Astrocyte (in vitro differentiated cells and primary cell): ENCODE measurements at regions not wholly inside any gene's neighbourhood (a gene's known extent, or its start where the extent isn't known, plus 50 kb on each side); places are given as distances from the start of the nearest gene placed in this dataset.

Experiments
- DNase-seq: peaks from one replicate; pipeline ENCODE4 v3.0.0-alpha.2; 2010; ENCODE audit warnings: low read depth
- FAIRE-seq: peaks from 2 replicates; lab custom pipeline; 2011; peaks lifted over from hg19 to GRCh38; lab: Jason Lieb, UNC
- H2AFZ ChIP-seq: 2 replicates; pipeline ENCODE4 v1.6.0; 2012; ENCODE audit warnings: low read depth, low read length, inconsistent platforms
- H3K27ac ChIP-seq: 2 replicates; pipeline ENCODE4 v1.5.1; 2011; ENCODE audit warnings: low read depth, low read length, inconsistent platforms
- H3K27me3 ChIP-seq: 2 replicates; pipeline ENCODE4 v1.6.0; 2011; ENCODE audit warnings: low read length, inconsistent platforms; ENCODE audit not compliant: insufficient read depth
- H3K36me3 ChIP-seq: 2 replicates; pipeline ENCODE4 v1.5.1; 2011; ENCODE audit warnings: low read length, inconsistent platforms; ENCODE audit not compliant: insufficient read depth
- H3K4me1 ChIP-seq: 2 replicates; pipeline ENCODE4 v1.5.1; 2011; ENCODE audit warnings: low read length, inconsistent platforms; ENCODE audit not compliant: insufficient read depth
- H3K4me2 ChIP-seq: 2 replicates; pipeline ENCODE4 v1.6.0; 2012; ENCODE audit warnings: low read length, inconsistent platforms
- H3K4me3 ChIP-seq: 2 replicates; pipeline ENCODE4 v1.5.1; 2011; ENCODE audit warnings: low read depth, mild to moderate bottlenecking, low read length, inconsistent platforms; ENCODE audit not compliant: insufficient read depth
- H3K79me2 ChIP-seq: 2 replicates; pipeline ENCODE4 v1.6.0; 2012; ENCODE audit warnings: mild to moderate bottlenecking, low read length, inconsistent platforms; ENCODE audit not compliant: insufficient read depth
- H3K9ac ChIP-seq: 2 replicates; pipeline ENCODE4 v1.6.0; 2012; ENCODE audit warnings: mild to moderate bottlenecking, low read length, inconsistent platforms
- H3K9me3 ChIP-seq: 2 replicates; pipeline ENCODE4 v1.5.1; 2012; ENCODE audit warnings: low read depth, mild to moderate bottlenecking, low read length, inconsistent platforms; ENCODE audit not compliant: insufficient read depth
- H4K20me1 ChIP-seq: 2 replicates; pipeline ENCODE4 v1.6.0; 2012; ENCODE audit warnings: low read length, inconsistent platforms; ENCODE audit not compliant: insufficient read depth
- H3K27ac Mint-ChIP-seq: one replicate; pipeline ENCODE4 v1.8.0; 2021; ENCODE audit warnings: mild to moderate bottlenecking, mixed read lengths; ENCODE audit not compliant: unreplicated experiment
- H3K27me3 Mint-ChIP-seq: one replicate; pipeline ENCODE4 v1.8.0; 2021; ENCODE audit warnings: low read depth, mixed read lengths; ENCODE audit not compliant: unreplicated experiment
- H3K36me3 Mint-ChIP-seq: one replicate; pipeline ENCODE4 v1.8.0; 2021; ENCODE audit warnings: low read depth, mixed read lengths; ENCODE audit not compliant: unreplicated experiment
- H3K4me1 Mint-ChIP-seq: one replicate; pipeline ENCODE4 v1.8.0; 2021; ENCODE audit warnings: low read depth, mixed read lengths; ENCODE audit not compliant: unreplicated experiment
- H3K4me3 Mint-ChIP-seq: one replicate; pipeline ENCODE4 v1.8.0; 2021; ENCODE audit warnings: mild to moderate bottlenecking, moderate library complexity, mixed read lengths; ENCODE audit not compliant: unreplicated experiment
- H3K9me3 Mint-ChIP-seq: one replicate; pipeline ENCODE4 v1.8.0; 2021; ENCODE audit warnings: mild to moderate bottlenecking, mixed read lengths; ENCODE audit not compliant: unreplicated experiment
- EZH2 ChIP-seq: IDR thresholded peaks from 2 replicates; pipeline ENCODE4 v1.6.1; 2012; ENCODE audit warnings: mild to moderate bottlenecking, low read length, inconsistent platforms; ENCODE audit not compliant: insufficient read depth
- TF ChIP-seq, protein P1 (sequence below): IDR thresholded peaks from 2 replicates; pipeline ENCODE4 v1.5.1; 2011; ENCODE audit warnings: low read depth, mild to moderate bottlenecking, inconsistent platforms, low read length, moderate library complexity; ENCODE audit not compliant: insufficient read depth

DNA sequence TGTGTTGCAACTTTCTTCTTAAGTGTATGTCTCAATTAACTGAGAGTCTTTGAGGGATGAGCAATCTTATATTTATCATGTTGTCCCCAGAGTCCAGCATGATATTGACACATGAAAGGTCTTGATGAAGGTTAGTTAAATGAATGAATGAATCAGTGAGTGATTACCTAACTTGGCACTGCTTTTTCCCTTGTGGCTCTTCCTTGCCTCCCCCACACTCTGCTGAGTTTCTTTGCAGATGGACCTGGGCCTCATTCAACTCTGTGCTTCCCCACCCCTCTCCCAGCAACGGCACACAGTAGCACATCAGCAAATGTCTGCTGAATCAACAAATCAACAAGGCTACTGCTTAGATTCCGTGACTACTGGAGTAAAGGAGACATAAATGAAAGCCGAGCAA, 235.1 kb upstream of the CXCL12 start:
- Histone ChIP-seq H2AFZ (no peak overlapping the region), H3K9ac (no peak overlapping the region), H3K4me3 (no peak overlapping the region), H3K79me2 (no peaks in the 10 kb centered on the region), H3K9me3 (no peaks in the 10 kb centered on the region), H3K27ac (no peak overlapping the region), H3K36me3 (no peaks in the 10 kb centered on the region), H4K20me1 (no peaks in the 10 kb centered on the region), H3K4me1 (no peaks in the 10 kb centered on the region), H3K4me2 (no peak overlapping the region), H3K27me3 (no peaks in the 10 kb centered on the region)
- FAIRE-seq = no peak
- peaks cover 3% of the 10 kb centered on the region for H3K27me3 Mint-ChIP-seq
- DNase-seq = peak; percentile 19
- no peaks in the 10 kb centered on the region for H3K9me3 Mint-ChIP-seq
- no peaks in the 10 kb centered on the region for H3K36me3 Mint-ChIP-seq
- H3K4me1 Mint-ChIP-seq = no peaks in the 10 kb centered on the region
- TF ChIP-seq, protein P1, sequence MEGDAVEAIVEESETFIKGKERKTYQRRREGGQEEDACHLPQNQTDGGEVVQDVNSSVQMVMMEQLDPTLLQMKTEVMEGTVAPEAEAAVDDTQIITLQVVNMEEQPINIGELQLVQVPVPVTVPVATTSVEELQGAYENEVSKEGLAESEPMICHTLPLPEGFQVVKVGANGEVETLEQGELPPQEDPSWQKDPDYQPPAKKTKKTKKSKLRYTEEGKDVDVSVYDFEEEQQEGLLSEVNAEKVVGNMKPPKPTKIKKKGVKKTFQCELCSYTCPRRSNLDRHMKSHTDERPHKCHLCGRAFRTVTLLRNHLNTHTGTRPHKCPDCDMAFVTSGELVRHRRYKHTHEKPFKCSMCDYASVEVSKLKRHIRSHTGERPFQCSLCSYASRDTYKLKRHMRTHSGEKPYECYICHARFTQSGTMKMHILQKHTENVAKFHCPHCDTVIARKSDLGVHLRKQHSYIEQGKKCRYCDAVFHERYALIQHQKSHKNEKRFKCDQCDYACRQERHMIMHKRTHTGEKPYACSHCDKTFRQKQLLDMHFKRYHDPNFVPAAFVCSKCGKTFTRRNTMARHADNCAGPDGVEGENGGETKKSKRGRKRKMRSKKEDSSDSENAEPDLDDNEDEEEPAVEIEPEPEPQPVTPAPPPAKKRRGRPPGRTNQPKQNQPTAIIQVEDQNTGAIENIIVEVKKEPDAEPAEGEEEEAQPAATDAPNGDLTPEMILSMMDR = no peak
- TF ChIP-seq EZH2 = no peak
- H3K4me3 Mint-ChIP-seq = no peak overlapping the region
- no peak overlapping the region for H3K27ac Mint-ChIP-seq

GRCh38 chr10:44627591-44628354, 242.9 kb upstream of the CXCL12 start:
- no peak overlapping the region for H3K9ac ChIP-seq
- H3K36me3 ChIP-seq = no peaks in the 10 kb centered on the region
- peak overlapping the region; percentile 57 for H3K4me2 ChIP-seq
- Mint-ChIP-seq H3K4me3 (no peak overlapping the region), H3K27me3 (no peaks in the 10 kb centered on the region), H3K36me3 (no peaks in the 10 kb centered on the region), H3K4me1 (peaks cover 6% of the 10 kb centered on the region), H3K9me3 (no peaks in the 10 kb centered on the region), H3K27ac (no peak overlapping the region)
- no peaks in the 10 kb centered on the region for H3K9me3 ChIP-seq
- H2AFZ ChIP-seq = no peak overlapping the region
- no peak overlapping the region for H3K27ac ChIP-seq
- no peaks in the 10 kb centered on the region for H3K79me2 ChIP-seq
- no peak overlapping the region for H3K4me3 ChIP-seq
- no peak for TF ChIP-seq EZH2
- TF ChIP-seq, protein P1 = no peak
- FAIRE-seq (peak; percentile 92), DNase-seq (peak; percentile 74)
- peaks cover 9% of the 10 kb centered on the region for H3K4me1 ChIP-seq
- no peaks in the 10 kb centered on the region for H4K20me1 ChIP-seq
- no peaks in the 10 kb centered on the region for H3K27me3 ChIP-seq

GRCh38 chr10:44628921-44629320, 244.0 kb upstream of the CXCL12 start:
- peak; percentile 73 for FAIRE-seq
- H3K27ac ChIP-seq = no peak overlapping the region
- peaks cover 6% of the 10 kb centered on the region for H3K4me1 Mint-ChIP-seq

More at GRCh38 chr10:44628921-44629320, 244.0 kb upstream of the CXCL12 start:
- Histone ChIP-seq H3K27me3 (no peaks in the 10 kb centered on the region), H3K9ac (peak overlapping the region; percentile 10), H3K4me2 (peak overlapping the region; percentile 57), H2AFZ (peak overlapping the region; percentile 78), H3K4me3 (peak overlapping the region; percentile 14), H3K79me2 (no peaks in the 10 kb centered on the region), H4K20me1 (no peaks in the 10 kb centered on the region), H3K9me3 (no peaks in the 10 kb centered on the region), H3K36me3 (no peaks in the 10 kb centered on the region), H3K4me1 (peaks cover 9% of the 10 kb centered on the region)
- no peak for TF ChIP-seq EZH2
- TF ChIP-seq, protein P1 = no peak
- Mint-ChIP-seq H3K27me3 (no peaks in the 10 kb centered on the region), H3K27ac (peak overlapping the region; percentile 69), H3K36me3 (no peaks in the 10 kb centered on the region), H3K4me3 (no peak overlapping the region), H3K9me3 (no peaks in the 10 kb centered on the region)
- peak; percentile 77 for DNase-seq
